GM12878 (cell line): ENCODE measurements at regions not wholly inside any gene's neighbourhood (a gene's known extent, or its start where the extent isn't known, plus 50 kb on each side); places are given as distances from the start of the nearest gene placed in this dataset.

Experiments used
- ATAC-seq: fragments of 200-7000 bp; cut with Tn5 transposase; 3 replicates; pipeline ENCODE4 v1.9.1; 2020; ENCODE audit warnings: mild to moderate bottlenecking, moderate library complexity
- BruUV-seq: library from RNA; stranded (reverse); fragments of 400-500 nt; replicated peaks from 2 replicates; lab custom pipeline; 2021; lab: Mats Ljungman, UMichigan
- CTCF ChIA-PET: fragments of 300-600 bp; sonication (Branson Sonifier 250); formaldehyde crosslinking; extraction: SDS; loops from one replicate; lab custom pipeline; 2021; ENCODE audit warnings: inconsistent platforms; lab: Yijun Ruan, JAX
- POLR2A ChIA-PET: fragments of 350-600 bp; formaldehyde crosslinking; extraction: SDS; loops from one replicate; lab custom pipeline; 2021; ENCODE audit warnings: inconsistent platforms; lab: Charles Lee
- RAD21 ChIA-PET: fragments of 300-600 bp; sonication (Branson Sonifier 250); formaldehyde crosslinking; loops from one replicate; lab custom pipeline; 2023; ENCODE audit warnings: antibody characterized with exemption; ENCODE audit not compliant: unreplicated experiment; lab: Charles Lee
- SMC1A ChIA-PET: fragments of 300-600 bp; sonication (Branson Sonifier 250); formaldehyde crosslinking; loops from one replicate; lab custom pipeline; 2023; ENCODE audit not compliant: unreplicated experiment, uncharacterized antibody; lab: Charles Lee
- DNase-seq: peaks from one replicate; pipeline ENCODE4 v3.0.0-alpha.2; 2011; ENCODE audit warnings: low read depth, low spot score
- FAIRE-seq: peaks from 3 replicates; lab custom pipeline; 2011; peaks lifted over from hg19 to GRCh38; lab: Jason Lieb, UNC
- H2AFZ ChIP-seq: 2 replicates; pipeline ENCODE4 v1.6.0; 2011; ENCODE audit warnings: low read depth, low read length, control low read depth; ENCODE audit not compliant: control insufficient read depth
- H3K27ac ChIP-seq: 2 replicates; pipeline ENCODE4 v1.5.1; 2011; ENCODE audit warnings: control low read depth; ENCODE audit not compliant: control insufficient read depth, insufficient read depth
- H3K27me3 ChIP-seq, 2 experiments: replicated peaks in 1 of 2; 2 replicates each; pipeline versions ENCODE4 v1.6.0 to v1.6.1; 2011; ENCODE audit warnings: low read length in 1 of 2; ENCODE audit not compliant: control insufficient read depth in 2 of 2, insufficient read depth in 2 of 2
- H3K36me3 ChIP-seq, 2 experiments: 2 replicates each; pipeline ENCODE4 v1.5.1; 2011; ENCODE audit warnings: low read length in 1 of 2; ENCODE audit not compliant: control insufficient read depth in 2 of 2, insufficient read depth in 2 of 2
- H3K4me1 ChIP-seq: 2 replicates; pipeline ENCODE4 v1.6.1; 2011; ENCODE audit warnings: mild to moderate bottlenecking, low read length, moderate library complexity, mixed read lengths; ENCODE audit not compliant: control insufficient read depth, insufficient read depth
- H3K4me2 ChIP-seq: 2 replicates; pipeline ENCODE4 v1.6.0; 2011; ENCODE audit warnings: control low read depth; ENCODE audit not compliant: control insufficient read depth, insufficient read depth
- H3K4me3 ChIP-seq: fragments of 200-600 bp; sonication (generic); 2 replicates; pipeline ENCODE4 v1.5.1; 2016
- H3K79me2 ChIP-seq: 2 replicates; pipeline ENCODE4 v1.6.0; 2011; ENCODE audit warnings: low read length; ENCODE audit not compliant: control insufficient read depth, insufficient read depth
- H3K9ac ChIP-seq: 2 replicates; pipeline ENCODE4 v1.8.0; 2011; ENCODE audit warnings: low read length, control low read depth, mixed read lengths; ENCODE audit not compliant: control insufficient read depth, insufficient read depth
- H3K9me3 ChIP-seq: replicated peaks from 3 replicates; pipeline ENCODE4 v1.5.1; 2011; ENCODE audit warnings: mild to moderate bottlenecking, low read length; ENCODE audit not compliant: control insufficient read depth, insufficient read depth
- H4K20me1 ChIP-seq: 2 replicates; pipeline ENCODE4 v1.6.0; 2011; ENCODE audit not compliant: control insufficient read depth, insufficient read depth
- BHLHE40 ChIP-seq, 2 experiments: fragments of 450-650 bp in 1 of 2; IDR thresholded peaks; 2 replicates each; pipeline ENCODE4 v1.6.1; 2011 to 2017; ENCODE audit warnings: low read depth in 2 of 2, borderline replicate concordance in 1 of 2, improper control_type of control experiment in 1 of 2, low read length in 1 of 2, mild to moderate bottlenecking in 1 of 2
- CBFB ChIP-seq: IDR thresholded peaks from 2 replicates; pipeline ENCODE4 v1.6.1; 2016; ENCODE audit warnings: antibody characterized with exemption, low read depth
- CBX5 ChIP-seq: sonication (generic); IDR thresholded peaks from 2 replicates; pipeline ENCODE4 v1.6.1; 2016; ENCODE audit warnings: low read depth, moderate library complexity, mild to moderate bottlenecking, inconsistent platforms
- CREM ChIP-seq: IDR thresholded peaks from 2 replicates; pipeline ENCODE4 v1.6.1; 2014; ENCODE audit warnings: antibody characterized with exemption, low read depth
- KDM1A ChIP-seq: fragments of 200-600 bp; sonication (generic); IDR thresholded peaks from 2 replicates; pipeline ENCODE4 v1.6.1; 2016; ENCODE audit warnings: borderline replicate concordance
- PAX5 ChIP-seq: IDR thresholded peaks from 2 replicates; pipeline ENCODE4 v1.6.1; 2011; ENCODE audit warnings: low read depth, low read length, borderline replicate concordance
- PAX8 ChIP-seq: fragments of 450-650 bp; IDR thresholded peaks from 2 replicates; pipeline ENCODE4 v1.6.1; 2017; ENCODE audit warnings: mild to moderate bottlenecking, moderate library complexity
- PML ChIP-seq: IDR thresholded peaks from 2 replicates; pipeline ENCODE4 v1.6.1; 2012; ENCODE audit warnings: low read length, inconsistent platforms
- RB1 ChIP-seq: fragments of 450-650 bp; formaldehyde crosslinking; IDR thresholded peaks from 2 replicates; pipeline ENCODE4 v1.6.1; 2017; ENCODE audit warnings: mild to moderate bottlenecking, borderline replicate concordance
- SIX5 ChIP-seq: IDR thresholded peaks from 2 replicates; pipeline ENCODE4 v1.6.1; 2011; ENCODE audit warnings: mild to moderate bottlenecking, low read depth, low read length, moderate library complexity; ENCODE audit not compliant: severe bottlenecking
- SMAD1 ChIP-seq: fragments of 450-650 bp; IDR thresholded peaks from 2 replicates; pipeline ENCODE4 v1.6.1; 2018; ENCODE audit warnings: mild to moderate bottlenecking, low read depth; ENCODE audit not compliant: partially characterized antibody
- SREBF2 ChIP-seq: IDR thresholded peaks from 2 replicates; pipeline ENCODE4 v1.6.1; 2012; ENCODE audit warnings: mild to moderate bottlenecking, low read length
- STAT3 ChIP-seq: IDR thresholded peaks from 2 replicates; pipeline ENCODE4 v1.6.1; 2011; ENCODE audit warnings: low read depth, low read length, improper control_type of control experiment
- SUZ12 ChIP-seq: fragments of 200-600 bp; sonication (generic); IDR thresholded peaks from one replicate; pipeline ENCODE4 v1.6.1; 2018; ENCODE audit warnings: antibody characterized with exemption, mild to moderate bottlenecking; ENCODE audit not compliant: unreplicated experiment
- TARDBP ChIP-seq: IDR thresholded peaks from 2 replicates; pipeline ENCODE4 v1.6.1; 2016; ENCODE audit warnings: borderline replicate concordance
- ZNF384 ChIP-seq: IDR thresholded peaks from 2 replicates; pipeline ENCODE4 v1.6.1; 2012; ENCODE audit warnings: low read depth, mild to moderate bottlenecking, low read length, improper control_type of control experiment, borderline replicate concordance
- WGBS: methylation state at CpG from one replicate; pipeline ENCODE4 v1.1.6; 2016; ENCODE audit warnings: low lambda C conversion rate; ENCODE audit not compliant: insufficient replicate concordance, insufficient coverage; ENCODE audit errors: missing lambda C conversion rate; 5-methylcytosine and 5-hydroxymethylcytosine counted together
- in situ Hi-C: fragments of 300-500 bp; cut with MboI; formaldehyde crosslinking; loops from 9 replicates; pipeline ENCODE4 v1.14.3; 2018; ENCODE audit warnings: mixed read lengths
- intact Hi-C: fragments of 100-400 bp; cut with micrococcal nuclease; formaldehyde crosslinking; loops from one replicate; pipeline ENCODE4 v1.14.2; 2022; ENCODE audit not compliant: unreplicated experiment
- TF ChIP-seq, protein P1 (sequence below): fragments of 450-650 bp; IDR thresholded peaks from 2 replicates; pipeline ENCODE4 v1.6.1; 2014; ENCODE audit warnings: mild to moderate bottlenecking

DNA sequence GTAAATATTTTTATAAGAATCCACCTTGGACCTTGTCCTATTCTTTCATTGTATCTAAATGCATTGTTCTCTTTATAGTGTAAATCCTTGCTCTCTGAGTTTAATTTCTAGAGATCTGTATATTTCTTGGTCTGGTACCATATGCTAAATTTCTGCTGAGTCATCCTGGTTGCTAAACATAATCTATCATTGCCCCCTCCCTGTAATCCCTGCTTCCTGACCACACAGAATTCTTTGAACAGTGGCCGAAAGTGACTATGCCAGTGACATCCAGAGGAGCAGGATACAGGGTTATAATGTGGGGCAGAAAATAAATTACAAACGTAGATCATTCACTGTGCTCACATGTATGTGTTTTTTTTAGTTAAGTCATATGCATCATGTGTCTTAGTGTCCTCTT lies 143.1 kb downstream of the DIPK2A start:
- H3K4me2 ChIP-seq, result no peak overlapping the region
- POLR2A ChIA-PET, result no interaction called here
- H3K27ac ChIP-seq, result no peak overlapping the region
- RAD21 ChIA-PET, result no interaction called here
- TF ChIP-seq ZNF384 (no peak), CBFB (no peak), SUZ12 (no peak), PML (no peak), SREBF2 (no peak), SIX5 (no peak), SMAD1 (no peak), BHLHE40 (IDR thresholded peaks at IDR 0.05; ENCODE audit: borderline replicate concordance in 1 of 2, low read depth in 2 of 2, low read length in 1 of 2) (no peak), TARDBP (no peak), CBX5 (no peak), PAX5 (no peak), CREM (no peak), RB1 (no peak), KDM1A (no peak), STAT3 (no peak), PAX8 (no peak)
- TF ChIP-seq, protein P1, sequence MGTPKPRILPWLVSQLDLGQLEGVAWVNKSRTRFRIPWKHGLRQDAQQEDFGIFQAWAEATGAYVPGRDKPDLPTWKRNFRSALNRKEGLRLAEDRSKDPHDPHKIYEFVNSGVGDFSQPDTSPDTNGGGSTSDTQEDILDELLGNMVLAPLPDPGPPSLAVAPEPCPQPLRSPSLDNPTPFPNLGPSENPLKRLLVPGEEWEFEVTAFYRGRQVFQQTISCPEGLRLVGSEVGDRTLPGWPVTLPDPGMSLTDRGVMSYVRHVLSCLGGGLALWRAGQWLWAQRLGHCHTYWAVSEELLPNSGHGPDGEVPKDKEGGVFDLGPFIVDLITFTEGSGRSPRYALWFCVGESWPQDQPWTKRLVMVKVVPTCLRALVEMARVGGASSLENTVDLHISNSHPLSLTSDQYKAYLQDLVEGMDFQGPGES, result no peak
- no peak overlapping the region for H3K9ac ChIP-seq
- DNase-seq, result no peak
- 66% methylated on average over 2 of the region's 2 CpGs for WGBS
- FAIRE-seq, result no peak
- SMC1A ChIA-PET, result interaction anchor here (1.4 kb wide), 1 partner anchor 13 kb away, joined by 3 read pairs; no protein-coding TSS in a partner anchor
- H3K27me3 ChIP-seq, result no peaks in the 10 kb centered on the region
- H3K9me3 ChIP-seq, result no peaks in the 10 kb centered on the region
- in situ Hi-C loops (no loop called here), intact Hi-C loops (no loop called here)
- H3K36me3 ChIP-seq, result no peaks in the 10 kb centered on the region
- no peak for ATAC-seq
- H3K4me1 ChIP-seq, result peaks cover 2% of the 10 kb centered on the region
- no peaks in the 10 kb centered on the region for H4K20me1 ChIP-seq
- H2AFZ ChIP-seq, result no peak overlapping the region
- no peak overlapping the region for H3K4me3 ChIP-seq
- no peaks in the 10 kb centered on the region for H3K79me2 ChIP-seq
- CTCF ChIA-PET, result interaction anchor here (1.4 kb wide), 1 partner anchor 13 kb away, joined by 3 read pairs; no protein-coding TSS in a partner anchor
- BruUV-seq, result no TSS peak
